GOT3 (cell line): ENCODE measurements at regions not wholly inside any gene's neighbourhood (a gene's known extent, or its start where the extent isn't known, plus 50 kb on each side); places are given as distances from the start of the nearest gene placed in this dataset.

Experiments
- DNase-seq: peaks from one replicate; lab custom pipeline; 2025; ENCODE audit warnings: mixed read lengths; lab: John Stamatoyannopoulos, UW

DNA sequence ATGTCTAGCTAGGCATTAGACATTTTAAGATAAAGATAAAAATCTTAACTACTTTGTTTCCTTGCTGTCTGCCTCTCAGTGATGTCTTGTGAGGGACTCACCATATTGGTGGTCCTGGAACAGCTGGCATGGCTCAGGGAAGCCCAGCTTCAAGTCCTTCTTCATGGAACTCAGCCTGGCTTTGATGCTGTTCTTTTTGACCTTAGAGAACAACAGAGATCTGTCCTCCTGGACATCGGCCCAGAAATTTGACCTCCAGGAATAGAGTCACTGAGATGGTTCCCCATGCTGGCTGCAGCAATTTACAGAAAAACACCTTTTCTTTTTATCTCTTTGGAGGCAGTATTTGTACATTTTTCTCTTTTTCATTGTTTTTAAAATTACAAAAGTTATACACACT lies 235.5 kb upstream of the WWC1 start:
- DNase-seq = no peak

DNA sequence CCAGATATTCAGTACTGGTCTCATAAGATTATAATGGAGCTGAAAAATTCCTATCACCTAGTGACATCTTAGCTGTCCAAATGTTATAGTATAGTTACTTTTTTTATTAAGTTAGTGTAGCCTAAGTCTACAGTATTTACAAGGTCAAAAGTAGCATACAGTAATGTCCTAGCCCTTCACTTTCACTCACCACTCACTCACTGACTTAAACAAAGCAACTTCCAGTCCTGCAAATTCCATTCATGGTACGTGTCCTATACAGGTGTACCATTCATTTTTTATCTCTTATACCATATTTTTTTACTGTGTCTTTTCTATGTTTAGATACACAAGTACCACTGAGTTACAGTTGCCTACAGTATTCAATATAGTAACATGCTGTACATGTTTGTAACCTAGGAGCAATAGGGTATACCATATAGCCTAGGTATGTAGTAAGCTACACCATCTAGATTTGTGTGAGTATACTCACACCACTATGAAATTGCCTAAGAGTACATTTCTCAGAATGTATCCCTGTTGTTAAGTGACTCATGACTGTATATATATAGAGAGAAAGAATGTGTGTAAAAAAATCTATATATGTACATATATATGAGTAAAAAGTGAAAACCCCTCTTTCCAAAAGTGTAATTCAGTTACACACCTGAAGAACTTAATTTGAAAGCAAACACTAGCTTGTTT lies 234.8 kb upstream of the WWC1 start:
- DNase-seq = no peak

DNA sequence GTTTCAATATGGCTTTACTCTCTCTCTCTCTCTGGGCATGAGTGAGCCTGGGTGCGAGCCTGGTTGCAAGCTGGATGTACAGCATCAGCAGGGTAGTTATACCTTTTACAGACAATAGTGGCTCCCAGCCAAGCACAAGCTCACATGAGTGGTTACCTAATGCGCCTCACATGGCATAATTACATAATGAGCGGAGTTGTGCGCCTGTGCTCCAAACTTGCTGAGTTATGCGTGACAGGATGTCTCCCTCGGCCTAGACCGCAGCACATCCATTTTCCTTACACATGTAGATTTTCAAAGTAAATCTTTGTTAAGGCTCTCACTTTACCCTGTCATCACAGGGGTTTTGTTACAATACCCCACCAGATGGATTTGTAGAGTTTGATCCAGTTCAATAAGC lies 233.5 kb upstream of the WWC1 start:
- no peak for DNase-seq

GRCh38 chr5:168059131-168059530 lies 232.3 kb upstream of the WWC1 start:
- no peak for DNase-seq

DNA sequence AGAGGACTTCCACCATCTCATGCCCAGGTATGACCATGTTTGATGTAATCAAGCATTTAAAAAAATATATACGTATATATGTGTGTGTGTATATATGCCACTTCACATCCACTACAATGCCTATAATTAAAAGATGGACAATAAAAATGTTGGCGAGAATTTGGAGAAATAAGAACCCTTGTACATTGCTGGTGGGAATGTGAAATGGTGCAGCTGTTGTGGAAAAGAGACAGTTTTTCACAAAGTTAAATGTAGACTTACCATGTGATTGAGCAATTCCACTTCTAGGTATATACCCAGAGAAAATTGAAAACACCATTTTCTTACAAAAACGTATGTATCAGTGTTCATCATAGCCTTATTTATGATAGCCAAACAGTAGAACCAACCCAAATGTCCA lies 229.2 kb upstream of the WWC1 start:
- no peak for DNase-seq

- DNase-seq = no peak
These were observed 227.0 kb upstream of the WWC1 start for GRCh38 chr5:168064457-168064856.

- no peak for DNase-seq
These were observed 226.4 kb upstream of the WWC1 start for GRCh38 chr5:168064933-168065622.

GRCh38 chr5:168066536-168067208 lies 224.8 kb upstream of the WWC1 start:
- DNase-seq = no peak

DNA sequence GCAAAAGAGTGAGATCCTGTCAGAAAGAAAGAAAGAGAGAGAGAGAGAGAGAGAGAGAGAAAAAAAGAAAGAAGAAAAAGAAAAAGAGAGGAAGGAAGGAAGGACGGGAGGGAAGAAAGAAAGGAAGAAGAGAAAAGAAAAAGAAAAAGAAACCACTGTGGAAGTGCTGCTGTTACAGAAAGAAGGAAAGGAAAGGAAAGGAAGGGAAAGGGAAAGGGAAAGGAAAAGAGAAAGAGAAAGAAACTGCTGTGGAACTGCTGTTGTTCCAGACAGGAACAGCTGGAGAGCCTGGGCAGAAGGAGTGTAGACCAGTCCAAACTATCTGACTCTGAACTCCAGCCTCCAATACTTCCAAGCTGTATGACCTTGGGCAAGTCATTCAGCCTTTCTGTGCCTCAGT lies 220.7 kb upstream of the WWC1 start:
- no peak for DNase-seq

DNA sequence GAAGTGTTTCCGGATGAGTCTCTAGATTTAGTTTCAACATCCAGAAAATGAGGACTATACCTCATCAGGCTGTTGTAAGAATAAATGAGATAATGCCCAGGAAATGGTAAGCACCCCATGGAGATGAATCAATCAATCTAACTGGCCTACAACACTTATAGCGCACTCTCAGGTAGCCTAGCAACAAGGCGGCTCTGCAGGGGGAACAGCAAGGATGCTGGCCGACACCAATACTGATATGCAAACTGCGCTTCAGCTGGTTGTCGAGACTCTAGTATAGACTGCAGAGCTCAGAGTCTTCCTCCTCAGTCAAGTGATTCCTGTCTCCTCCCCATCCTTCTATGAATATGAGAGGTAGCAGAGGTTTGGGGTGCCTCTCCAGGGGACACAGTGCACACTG lies 218.8 kb upstream of the WWC1 start:
- no peak for DNase-seq

DNA sequence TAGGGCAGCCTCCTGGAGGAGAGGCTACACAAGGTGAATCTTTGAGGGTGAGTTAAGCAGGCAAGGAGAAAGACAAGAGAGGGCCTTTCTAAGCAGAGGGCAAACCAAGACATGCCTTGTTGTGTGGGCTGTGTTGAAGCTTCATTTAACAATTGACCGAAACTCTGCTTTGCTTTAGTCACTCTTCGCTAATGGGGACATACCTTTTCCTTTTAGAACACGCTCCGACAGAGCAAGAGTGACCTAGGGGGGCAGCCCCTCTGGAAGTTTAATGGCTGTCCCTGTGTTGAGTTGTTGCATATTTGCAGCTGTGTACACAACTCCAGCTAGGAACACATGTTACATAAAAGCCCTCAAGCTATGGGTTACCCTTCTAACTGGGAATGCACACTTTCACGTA lies 218.1 kb upstream of the WWC1 start:
- no peak for DNase-seq

- no peak for DNase-seq
These were observed 217.2 kb upstream of the WWC1 start for GRCh38 chr5:168073991-168074800.

DNA sequence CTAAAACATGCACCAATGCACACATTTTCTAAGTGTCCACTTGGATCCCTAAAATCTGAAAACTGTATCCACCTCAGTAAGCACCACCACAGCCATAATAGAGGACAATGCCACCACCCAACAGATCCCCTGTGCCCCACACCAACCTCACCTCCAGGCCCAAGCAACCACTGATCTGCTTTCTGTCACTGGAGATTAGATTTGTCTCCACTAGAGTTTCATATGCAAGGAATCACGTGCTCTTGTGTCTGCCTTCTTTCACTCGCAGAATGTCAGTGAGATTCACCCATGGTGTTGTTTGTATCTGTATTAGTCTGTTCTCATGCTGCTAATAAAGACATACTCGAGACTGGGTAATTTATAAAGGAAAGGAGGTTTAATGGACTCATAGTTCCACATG lies 216.1 kb upstream of the WWC1 start:
- DNase-seq = no peak

DNA sequence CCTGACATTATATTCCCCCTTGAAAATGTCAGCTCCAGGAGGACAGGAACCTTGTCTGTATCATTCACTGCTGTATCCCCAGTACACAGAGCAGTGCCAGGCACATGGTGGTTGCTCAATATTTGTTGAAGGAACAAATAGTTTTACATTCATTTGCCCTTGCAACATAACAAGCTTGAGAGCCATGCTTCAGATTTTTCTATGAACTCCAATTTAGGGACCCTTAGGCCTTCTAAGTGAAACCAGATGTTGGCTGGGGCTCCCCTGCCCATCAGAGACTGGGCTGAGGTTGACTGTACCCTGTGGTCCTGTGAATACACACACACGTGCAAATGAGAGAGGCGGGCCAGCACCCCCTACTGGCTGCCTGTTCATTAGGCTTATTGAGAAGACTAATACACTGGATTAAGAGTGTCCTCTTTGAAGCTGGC lies 214.9 kb upstream of the WWC1 start:
- DNase-seq = no peak

GRCh38 chr5:168085261-168086031 lies 206.0 kb upstream of the WWC1 start:
- no peak for DNase-seq

- DNase-seq = peak; percentile 60
These were observed 205.3 kb upstream of the WWC1 start for GRCh38 chr5:168086104-168086610.

DNA sequence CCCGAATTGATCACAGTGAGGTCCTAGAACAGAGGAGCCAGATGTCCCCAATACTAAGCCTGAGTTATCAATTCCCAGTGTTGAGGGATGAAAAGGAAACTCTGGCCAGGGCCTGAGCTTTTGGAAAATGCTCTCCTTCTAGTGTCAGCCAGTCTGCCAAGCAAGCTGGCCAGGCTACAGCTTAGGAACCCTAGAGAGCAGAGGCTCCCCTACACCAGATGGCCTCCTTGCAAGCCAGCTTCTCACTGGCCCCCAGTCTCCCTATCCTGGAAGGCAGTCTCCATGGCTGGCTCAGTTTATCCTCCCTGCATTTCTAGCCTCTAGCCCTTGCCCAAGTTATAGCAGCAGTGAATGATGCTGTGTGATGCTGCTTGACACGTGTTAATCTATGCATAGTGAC lies 204.7 kb upstream of the WWC1 start:
- DNase-seq = no peak

DNA sequence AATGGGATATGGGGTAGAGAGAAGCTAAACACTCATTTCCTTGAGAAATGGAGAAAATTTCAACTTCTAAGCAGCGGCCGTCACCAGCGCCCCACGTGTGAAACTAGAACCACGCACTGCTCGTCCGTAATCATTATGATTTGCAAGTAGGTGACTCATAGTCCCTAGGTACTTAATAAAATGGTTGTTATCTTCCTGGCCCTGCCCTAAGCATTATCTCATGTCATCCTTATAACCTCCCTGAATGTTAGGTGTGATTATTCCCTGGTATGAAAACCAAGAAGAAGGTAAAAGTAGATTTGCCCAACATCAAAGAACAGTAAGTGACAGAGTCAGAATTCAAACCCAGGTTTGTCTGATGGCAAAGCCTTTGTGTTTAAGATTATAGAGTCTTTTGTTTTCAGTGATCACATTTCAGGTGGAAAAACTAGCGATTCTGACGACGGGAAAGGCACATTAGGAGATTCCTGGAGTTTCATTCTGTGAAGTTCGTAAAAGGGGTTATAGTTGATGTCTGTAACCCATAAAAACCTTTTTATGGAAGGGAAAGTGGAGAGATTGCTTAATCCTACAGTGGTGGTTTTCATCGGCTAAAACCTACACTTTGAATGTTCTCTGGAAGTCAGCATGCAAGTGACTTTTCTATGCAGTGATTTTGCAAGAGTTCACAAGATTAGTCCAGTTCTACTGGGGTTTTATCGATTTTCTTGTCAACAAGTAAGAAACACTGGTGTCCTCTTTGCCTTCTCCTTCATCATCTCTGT lies 202.9 kb upstream of the WWC1 start:
- DNase-seq = no peak

GRCh38 chr5:168089201-168089887 lies 202.1 kb upstream of the WWC1 start:
- no peak for DNase-seq
